Right atrium auricular region (tissue), 2 donors: ENCODE measurements at regions not wholly inside any gene's neighbourhood (a gene's known extent, or its start where the extent isn't known, plus 50 kb on each side); places are given as distances from the start of the nearest gene placed in this dataset.

Experiments used
- DNase-seq: peaks from one replicate; pipeline ENCODE4 v3.0.0-alpha.2; 2019; ENCODE audit warnings: low spot score
- H3K27ac ChIP-seq, 2 donors: fragments of 200-600 bp; sonication (generic); 1 replicate in 1 of 2; 2 replicates in 1 of 2; pipeline ENCODE4 v1.5.1; 2016 to 2019
- H3K27me3 ChIP-seq, 2 donors: fragments of 200-600 bp; sonication (generic); one replicate each; pipeline versions ENCODE4 v1.5.1 to v1.6.0; 2017 to 2019
- H3K36me3 ChIP-seq: fragments of 200-600 bp; sonication (generic); one replicate; pipeline ENCODE4 v1.5.1; 2016
- H3K4me1 ChIP-seq, 2 donors: fragments of 200-600 bp; sonication (generic); one replicate each; pipeline versions ENCODE4 v1.5.1 to v1.6.0; 2017 to 2019
- H3K4me3 ChIP-seq, 2 donors: fragments of 200-600 bp; sonication (generic); 1 replicate in 1 of 2; 2 replicates in 1 of 2; pipeline ENCODE4 v1.5.1; 2017 to 2019; ENCODE audit warnings: mild to moderate bottlenecking in 1 of 2, moderate library complexity in 1 of 2
- H3K9me3 ChIP-seq, 2 donors: fragments of 200-600 bp; sonication (generic); one replicate each; pipeline ENCODE4 v1.5.1; 2019
- TF ChIP-seq, protein P1 (sequence below), 2 donors: fragments of 200-600 bp; sonication (generic); IDR thresholded peaks; one replicate each; pipeline ENCODE4 v1.5.1; 2019; ENCODE audit warnings: antibody characterized with exemption in 2 of 2

DNA sequence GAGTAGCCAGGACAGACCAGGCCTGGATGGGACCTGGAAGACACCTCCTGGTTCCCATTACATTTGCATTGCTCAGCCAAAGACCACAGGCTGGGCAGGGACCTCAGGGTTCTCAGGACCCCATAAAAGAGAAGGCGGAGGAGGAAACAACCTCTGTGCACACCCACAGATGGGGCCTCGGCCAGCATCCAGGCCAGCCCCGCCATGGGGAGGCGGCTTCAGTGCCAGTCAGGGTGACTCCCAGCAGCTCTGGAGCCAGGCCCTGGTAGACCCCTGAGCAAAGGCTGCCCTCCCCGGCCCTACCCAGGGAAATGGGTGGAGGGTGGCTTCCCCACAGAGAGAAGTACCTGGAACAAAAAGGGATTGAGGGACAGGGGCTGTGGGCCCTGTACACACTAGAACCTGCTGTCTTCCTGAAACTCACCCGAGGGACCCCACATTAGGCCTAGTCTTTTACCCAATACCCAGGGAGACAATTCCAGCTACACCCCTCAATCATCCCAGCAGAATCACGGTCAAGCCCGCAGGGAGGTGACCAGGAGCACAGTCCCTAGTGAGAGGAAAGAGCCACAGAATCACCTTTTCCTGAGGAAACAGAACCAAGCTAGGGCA, 64.5 kb downstream of the PSMG1 start:
- H3K27ac ChIP-seq = no peak overlapping the region
- no peaks in the 10 kb centered on the region for H3K36me3 ChIP-seq
- no peaks in the 10 kb centered on the region for H3K27me3 ChIP-seq
- H3K4me3 ChIP-seq = no peak overlapping the region
- DNase-seq = no peak
- peaks cover 0 to 11% of the 10 kb centered on the region in 2 donors for H3K9me3 ChIP-seq
- peaks cover 0 to 13% of the 10 kb centered on the region in 2 donors for H3K4me1 ChIP-seq
- TF ChIP-seq, protein P1, sequence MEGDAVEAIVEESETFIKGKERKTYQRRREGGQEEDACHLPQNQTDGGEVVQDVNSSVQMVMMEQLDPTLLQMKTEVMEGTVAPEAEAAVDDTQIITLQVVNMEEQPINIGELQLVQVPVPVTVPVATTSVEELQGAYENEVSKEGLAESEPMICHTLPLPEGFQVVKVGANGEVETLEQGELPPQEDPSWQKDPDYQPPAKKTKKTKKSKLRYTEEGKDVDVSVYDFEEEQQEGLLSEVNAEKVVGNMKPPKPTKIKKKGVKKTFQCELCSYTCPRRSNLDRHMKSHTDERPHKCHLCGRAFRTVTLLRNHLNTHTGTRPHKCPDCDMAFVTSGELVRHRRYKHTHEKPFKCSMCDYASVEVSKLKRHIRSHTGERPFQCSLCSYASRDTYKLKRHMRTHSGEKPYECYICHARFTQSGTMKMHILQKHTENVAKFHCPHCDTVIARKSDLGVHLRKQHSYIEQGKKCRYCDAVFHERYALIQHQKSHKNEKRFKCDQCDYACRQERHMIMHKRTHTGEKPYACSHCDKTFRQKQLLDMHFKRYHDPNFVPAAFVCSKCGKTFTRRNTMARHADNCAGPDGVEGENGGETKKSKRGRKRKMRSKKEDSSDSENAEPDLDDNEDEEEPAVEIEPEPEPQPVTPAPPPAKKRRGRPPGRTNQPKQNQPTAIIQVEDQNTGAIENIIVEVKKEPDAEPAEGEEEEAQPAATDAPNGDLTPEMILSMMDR (IDR thresholded peaks at IDR 0.05) = no peak

DNA sequence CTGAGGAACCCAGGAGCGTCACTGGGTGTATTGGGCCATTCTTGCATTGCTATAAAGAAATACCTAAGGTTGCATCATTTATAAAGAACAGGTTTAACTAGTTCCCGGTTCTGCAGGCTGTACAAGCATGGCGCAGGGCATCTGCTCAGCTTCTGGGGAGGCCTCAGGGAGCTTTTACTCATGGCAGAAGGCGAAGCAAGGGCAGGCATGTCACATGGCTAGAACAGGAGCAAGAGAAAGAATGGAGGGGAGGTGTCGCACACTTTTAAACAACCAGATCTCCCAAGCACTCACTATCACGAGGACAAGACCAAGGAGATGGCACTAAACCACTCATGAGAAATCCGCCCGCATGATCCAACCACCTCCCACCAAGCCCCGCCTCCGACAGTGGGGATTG, 65.2 kb downstream of the PSMG1 start:
- Histone ChIP-seq H3K27ac (no peak overlapping the region), H3K9me3 (peaks cover 0 to 5% of the 10 kb centered on the region in 2 donors), H3K36me3 (no peaks in the 10 kb centered on the region), H3K27me3 (no peaks in the 10 kb centered on the region), H3K4me1 (peaks cover 0 to 17% of the 10 kb centered on the region in 2 donors), H3K4me3 (no peak overlapping the region)
- no peak for DNase-seq
- TF ChIP-seq, protein P1 (IDR thresholded peaks at IDR 0.05) = no peak

DNA sequence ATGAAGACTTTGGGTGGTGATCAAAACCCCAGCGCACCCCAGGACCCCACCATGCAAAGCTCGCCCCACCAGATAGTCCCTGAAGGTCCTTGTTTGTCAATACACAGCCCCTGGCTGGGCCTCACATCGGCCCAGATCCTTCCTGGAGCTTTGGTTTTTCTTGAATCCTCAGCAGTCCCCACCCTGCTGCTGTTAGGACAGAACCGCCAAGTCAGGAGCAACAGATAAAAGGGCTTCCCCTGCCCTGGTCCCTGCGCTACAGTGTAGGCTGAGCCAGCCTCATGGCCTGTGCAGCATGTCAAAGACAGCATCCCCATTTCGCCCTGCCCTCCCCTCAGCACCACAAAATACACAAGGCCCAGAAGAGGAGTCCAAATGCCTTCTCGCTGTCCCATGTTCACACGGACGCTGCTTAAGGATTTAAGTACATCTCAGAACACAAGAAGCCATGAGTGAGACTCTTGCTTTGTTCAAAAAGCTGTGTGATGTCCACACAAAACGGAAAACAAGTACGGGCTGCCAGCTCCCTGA, 65.7 kb downstream of the PSMG1 start:
- H3K4me3 ChIP-seq = no peak overlapping the region
- TF ChIP-seq, protein P1 (IDR thresholded peaks at IDR 0.05) = no peak
- no peak overlapping the region for H3K27ac ChIP-seq
- no peaks in the 10 kb centered on the region for H3K27me3 ChIP-seq
- H3K9me3 ChIP-seq = no peaks in the 10 kb centered on the region
- no peaks in the 10 kb centered on the region for H3K36me3 ChIP-seq
- no peak for DNase-seq
- H3K4me1 ChIP-seq = peaks cover 0 to 18% of the 10 kb centered on the region in 2 donors

DNA sequence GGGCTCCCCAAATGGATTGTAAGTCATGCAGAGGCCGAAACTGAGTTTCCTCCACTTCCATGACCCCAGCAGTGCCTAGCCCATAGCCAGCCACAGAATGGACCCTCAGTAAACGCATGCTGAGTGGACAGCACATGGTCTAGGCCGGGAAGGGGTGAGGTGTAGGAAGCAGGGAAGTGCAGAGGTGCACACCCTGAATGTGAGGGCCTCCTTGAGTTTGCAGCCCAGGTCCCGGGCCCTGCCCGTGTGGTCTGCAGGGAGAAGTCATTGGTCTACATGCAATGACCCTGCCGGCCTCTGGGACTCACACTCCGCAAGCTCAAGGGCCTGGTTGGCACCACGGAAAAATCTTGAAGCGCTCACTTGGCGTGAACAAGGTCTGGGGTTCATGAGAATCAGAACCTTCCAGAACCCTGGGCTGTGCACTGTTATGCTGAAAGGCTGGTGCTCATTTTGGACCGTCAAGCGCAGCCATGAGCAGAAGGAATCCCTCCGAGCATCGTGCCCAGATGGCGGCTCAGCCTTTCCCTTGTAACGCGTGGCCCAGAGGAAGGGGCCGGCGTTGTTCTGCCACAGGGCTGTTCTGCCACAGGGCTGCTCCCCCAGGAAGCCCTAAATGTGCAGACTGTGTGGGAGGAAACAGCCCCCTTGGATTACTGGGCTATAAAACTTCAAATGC, 66.4 kb downstream of the PSMG1 start:
- no peaks in the 10 kb centered on the region for H3K36me3 ChIP-seq
- no peak overlapping the region for H3K4me3 ChIP-seq
- TF ChIP-seq, protein P1 (IDR thresholded peaks at IDR 0.05) = no peak
- no peak overlapping the region for H3K27ac ChIP-seq
- no peaks in the 10 kb centered on the region for H3K9me3 ChIP-seq
- no peak for DNase-seq
- peaks cover 0 to 18% of the 10 kb centered on the region in 2 donors for H3K4me1 ChIP-seq
- no peaks in the 10 kb centered on the region for H3K27me3 ChIP-seq

DNA sequence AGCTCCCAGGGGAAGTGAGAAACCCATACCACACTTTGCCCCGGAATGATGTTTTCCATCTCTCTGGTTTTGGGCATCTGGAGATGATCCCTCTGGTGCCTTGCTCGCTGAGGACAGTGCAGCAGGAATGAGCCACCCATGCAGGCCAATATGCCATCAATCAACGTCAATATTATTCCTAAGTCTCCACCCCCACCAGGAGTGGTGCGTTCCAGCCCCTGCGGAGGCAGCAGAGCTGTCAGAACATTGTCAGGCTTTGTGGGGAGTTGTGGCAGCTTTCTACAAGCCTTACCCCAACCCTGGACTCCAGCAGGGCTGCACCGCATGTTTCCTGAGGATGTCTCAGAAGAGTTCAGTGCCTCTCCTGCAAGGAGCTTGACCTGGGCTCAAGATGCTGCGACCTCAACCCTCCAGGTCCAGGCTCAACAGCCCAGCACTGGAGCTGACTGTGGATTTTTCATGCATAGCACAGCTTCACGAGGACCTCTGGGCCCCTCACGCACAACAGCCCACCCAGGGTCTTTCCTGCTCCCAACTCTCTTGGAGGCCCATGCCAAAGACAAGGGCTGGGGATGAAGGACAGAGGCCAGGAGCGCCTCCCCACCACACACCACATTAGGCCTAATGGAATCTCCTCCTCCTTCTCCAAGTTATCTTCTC, 67.5 kb downstream of the PSMG1 start:
- Histone ChIP-seq H3K36me3 (no peaks in the 10 kb centered on the region), H3K27ac (no peak overlapping the region), H3K27me3 (no peaks in the 10 kb centered on the region), H3K9me3 (no peaks in the 10 kb centered on the region), H3K4me1 (peaks cover 0 to 18% of the 10 kb centered on the region in 2 donors), H3K4me3 (no peak overlapping the region)
- DNase-seq = no peak
- TF ChIP-seq, protein P1 (IDR thresholded peaks at IDR 0.05) = no peak
